Adipose tissue (tissue), 3 donors: ENCODE measurements at regions not wholly inside any gene's neighbourhood (a gene's known extent, or its start where the extent isn't known, plus 50 kb on each side); places are given as distances from the start of the nearest gene placed in this dataset.

Experiments used
- H3K27ac ChIP-seq: one replicate; pipeline ENCODE4 v1.5.1; 2013; ENCODE audit warnings: low read depth, low read length
- WGBS, 3 donors: extraction: QIAGEN DNeasy Blood & Tissue Kit; methylation state at CpG; one replicate each; pipeline ENCODE4 v1.1.7; 2013; 5-methylcytosine and 5-hydroxymethylcytosine counted together
- donor health status: healthy with polysubstance abuse.
- donor health status: Bipolar disorder and iron deficiency.
- donor health status: healthy.

DNA sequence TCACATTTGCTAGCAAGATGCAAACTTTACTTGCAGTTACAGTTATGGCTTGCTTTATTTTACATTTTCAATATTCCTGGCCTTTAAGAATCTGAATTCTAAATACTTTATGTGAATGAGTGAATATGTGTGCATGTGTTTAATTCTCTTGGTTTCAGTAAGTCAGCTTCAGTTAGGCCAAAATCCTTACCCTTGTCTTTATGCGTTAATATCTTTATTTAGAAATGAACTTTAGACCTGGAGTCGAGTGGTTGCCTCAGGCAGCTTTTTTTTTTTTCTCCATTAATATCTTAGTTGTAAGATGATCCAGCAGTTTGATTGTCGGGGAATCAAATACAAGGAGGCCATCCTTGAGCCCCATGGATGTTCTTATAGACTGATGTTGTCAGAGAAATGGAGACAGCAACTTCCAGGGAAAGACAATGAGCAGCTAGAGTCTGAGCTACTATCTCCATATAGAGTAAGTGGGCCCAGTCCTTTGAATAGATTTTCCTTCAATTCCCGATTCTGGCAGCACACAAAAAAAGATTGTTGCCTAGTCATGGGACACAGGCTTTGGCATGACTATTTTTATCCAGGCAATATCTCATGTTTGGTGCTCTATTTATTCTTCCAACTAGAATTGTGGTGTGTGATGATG lies 398.0 kb downstream of the DHX35 start:
- no peak overlapping the region for H3K27ac ChIP-seq
- 64 to 83% (median 71%) methylated on average over 4 of the region's 4 CpGs for WGBS, 3 donors

DNA sequence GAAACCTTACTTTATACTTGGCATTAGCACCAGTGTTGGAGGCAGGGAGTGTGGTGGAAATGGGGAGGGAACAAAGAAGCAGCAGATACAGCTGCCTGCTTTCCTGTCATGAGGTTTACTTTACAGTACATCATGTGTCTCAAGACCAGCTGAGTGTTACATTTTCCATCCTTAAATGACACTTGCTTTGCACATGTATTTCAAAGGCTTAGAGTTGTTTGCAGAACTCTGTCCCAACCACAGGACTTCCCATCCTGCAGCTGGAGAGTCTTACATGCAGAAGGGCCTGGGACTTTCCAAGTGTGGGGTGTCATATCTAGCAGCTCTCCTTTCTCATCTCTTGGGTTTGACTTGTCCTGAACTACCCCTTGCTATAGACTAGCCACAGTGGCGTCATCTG lies 395.9 kb downstream of the DHX35 start:
- WGBS, 3 donors, result 64 to 85% (median 73%) methylated on average over 1 of the region's 1 CpG
- no peak overlapping the region for H3K27ac ChIP-seq

DNA sequence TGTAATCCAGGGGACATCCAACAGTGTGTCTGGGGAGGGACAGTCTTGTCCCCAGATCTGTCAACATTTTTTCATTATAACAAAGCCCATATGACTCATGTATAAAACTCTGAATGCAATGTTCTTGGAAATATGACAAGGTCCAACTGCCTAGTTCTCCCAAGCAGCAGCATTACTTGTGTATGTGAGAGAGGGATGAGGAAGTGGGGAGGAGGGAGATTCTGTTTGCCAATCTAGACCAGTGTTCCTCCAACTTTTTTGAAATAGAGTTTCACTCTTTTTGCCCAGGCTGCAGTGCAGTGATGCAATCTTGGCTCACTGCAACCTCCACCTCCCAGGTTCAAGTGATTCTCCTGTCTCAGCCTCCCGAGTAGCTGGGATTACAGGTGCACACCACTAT lies 394.8 kb downstream of the DHX35 start:
- WGBS, 3 donors, result 75 to 86% (median 83%) methylated on average over 1 of the region's 1 CpG
- no peak overlapping the region for H3K27ac ChIP-seq

DNA sequence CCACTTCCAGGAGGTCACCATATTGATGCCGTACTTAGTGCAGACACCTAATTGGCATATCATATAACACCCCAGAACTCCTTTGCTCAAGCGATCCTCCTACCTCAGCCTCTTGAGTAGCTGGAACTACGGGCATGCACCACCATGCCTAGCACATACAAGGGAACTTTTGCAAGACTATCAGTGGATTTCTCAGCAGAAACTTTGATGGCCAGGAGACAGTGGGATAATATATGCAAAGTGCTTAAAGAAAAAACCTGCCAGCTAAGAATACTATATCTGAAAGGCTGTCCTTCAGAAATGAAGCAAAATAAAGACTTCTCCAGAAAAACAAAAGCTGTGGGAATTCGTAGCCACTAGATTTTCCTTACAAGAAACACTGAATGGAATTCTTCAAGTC lies 387.1 kb downstream of the DHX35 start:
- H3K27ac ChIP-seq, result no peak overlapping the region
- WGBS, 3 donors, result 83 to 90% (median 89%) methylated on average over 4 of the region's 4 CpGs

DNA sequence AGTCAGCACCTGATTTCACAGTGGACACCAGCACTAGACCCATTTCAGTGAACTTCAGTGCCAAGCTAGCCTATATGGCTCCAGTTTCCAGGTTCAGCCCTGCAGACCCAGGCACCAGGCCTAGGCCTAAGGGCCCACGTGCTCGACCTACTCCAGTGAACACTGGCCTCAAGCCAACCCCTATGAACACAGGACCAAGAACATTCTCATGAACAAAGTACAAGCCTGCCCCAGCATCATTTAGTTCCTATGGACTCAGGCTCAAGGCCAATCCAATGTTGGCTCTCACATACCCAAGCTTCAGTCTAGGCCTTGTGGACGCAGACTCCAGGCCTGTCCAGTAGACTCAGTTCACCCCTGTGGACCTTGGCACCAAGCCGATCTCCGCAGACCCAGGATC lies 385.5 kb downstream of the DHX35 start:
- WGBS, 3 donors, result 82 to 93% (median 93%) methylated on average over 5 of the region's 5 CpGs
- H3K27ac ChIP-seq, result no peak overlapping the region

DNA sequence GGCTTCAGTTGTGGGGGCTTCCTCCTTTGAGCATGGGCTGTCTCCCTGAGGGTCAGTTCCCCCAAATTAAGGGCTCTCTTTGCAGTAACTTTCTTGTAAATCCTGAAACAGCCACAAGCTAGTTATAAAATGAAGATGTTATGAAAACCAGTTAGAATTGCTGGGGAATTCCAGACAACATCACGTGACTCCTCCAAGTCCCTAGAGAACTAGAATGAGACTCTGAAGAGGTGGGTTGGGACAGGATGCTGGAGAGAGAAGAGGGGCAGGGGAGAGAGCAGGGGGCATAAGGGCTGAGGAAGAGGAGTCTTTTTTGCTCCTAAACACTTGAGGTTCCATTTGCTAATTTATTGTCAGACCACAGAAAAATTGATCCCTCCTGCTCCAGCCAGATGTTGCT lies 380.3 kb downstream of the DHX35 start:
- H3K27ac ChIP-seq, result no peak overlapping the region
- WGBS, 3 donors, result 46 to 62% (median 48%) methylated on average over 1 of the region's 1 CpG

DNA sequence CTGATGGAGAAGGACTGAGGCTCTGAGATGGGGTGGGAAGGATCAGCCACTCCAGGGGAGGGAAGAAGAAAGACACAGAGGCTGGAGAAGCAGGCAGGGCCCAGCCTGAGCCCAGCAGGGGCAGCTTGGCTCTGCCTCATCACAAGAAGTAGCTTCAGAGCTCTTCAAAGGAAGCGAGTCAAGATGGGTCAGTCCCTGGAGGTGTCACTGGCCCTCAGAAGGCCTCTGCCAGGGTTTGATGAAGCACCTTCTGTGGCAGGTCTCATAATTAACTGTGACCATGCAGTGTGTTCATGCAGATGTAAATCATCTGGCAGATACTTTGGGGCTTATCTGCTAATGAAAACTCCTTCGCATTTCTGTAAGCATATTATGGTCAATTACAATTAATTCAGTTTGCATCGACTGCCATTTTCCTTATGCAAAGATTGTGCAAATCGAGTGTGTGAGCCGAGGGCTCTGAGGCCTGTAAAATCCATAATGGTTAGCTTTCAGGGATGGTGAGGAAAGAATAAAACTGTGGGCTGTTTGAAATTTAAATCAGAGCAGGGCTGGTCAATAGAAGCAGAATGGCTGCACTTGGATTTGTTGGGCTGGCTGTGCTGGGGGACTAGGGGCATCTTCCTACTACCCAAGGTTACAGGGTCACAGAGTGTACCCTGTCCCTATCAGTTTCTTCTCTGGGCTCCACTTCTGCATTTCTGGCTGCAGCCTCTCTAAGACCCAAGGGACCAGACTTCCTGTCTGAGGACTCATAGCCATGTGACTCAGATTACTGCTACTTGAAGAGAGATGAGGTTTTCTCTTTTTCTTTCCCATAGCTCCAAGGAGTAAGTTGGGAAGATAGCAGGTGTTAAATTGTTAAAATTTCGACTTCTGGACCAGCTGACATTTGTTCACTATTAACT lies 376.6 kb downstream of the DHX35 start:
- H3K27ac ChIP-seq, result no peak overlapping the region
- WGBS, 3 donors, result 60 to 80% (median 64%) methylated on average over 6 of the region's 6 CpGs

DNA sequence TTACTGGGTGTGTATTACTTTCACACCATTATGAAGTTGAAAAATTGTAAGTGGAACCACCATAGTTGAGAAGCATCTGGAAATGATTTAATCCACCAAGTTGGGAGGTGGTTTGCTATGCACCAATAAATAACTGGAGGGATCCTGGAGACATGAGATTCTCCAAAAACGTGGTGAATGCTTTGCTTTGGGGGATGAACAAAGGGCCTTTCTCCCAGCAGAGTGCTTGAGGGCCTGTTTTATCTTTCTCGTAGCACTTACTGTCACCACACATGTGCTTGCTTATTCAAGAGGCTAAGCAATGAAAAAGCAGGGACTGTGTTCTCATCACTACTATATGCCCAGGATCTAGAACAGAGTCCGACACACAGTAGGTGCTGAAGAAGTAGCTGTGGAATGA lies 371.1 kb downstream of the DHX35 start:
- H3K27ac ChIP-seq, result no peak overlapping the region
- WGBS, 3 donors, result 55 to 75% (median 71%) methylated on average over 3 of the region's 3 CpGs

DNA sequence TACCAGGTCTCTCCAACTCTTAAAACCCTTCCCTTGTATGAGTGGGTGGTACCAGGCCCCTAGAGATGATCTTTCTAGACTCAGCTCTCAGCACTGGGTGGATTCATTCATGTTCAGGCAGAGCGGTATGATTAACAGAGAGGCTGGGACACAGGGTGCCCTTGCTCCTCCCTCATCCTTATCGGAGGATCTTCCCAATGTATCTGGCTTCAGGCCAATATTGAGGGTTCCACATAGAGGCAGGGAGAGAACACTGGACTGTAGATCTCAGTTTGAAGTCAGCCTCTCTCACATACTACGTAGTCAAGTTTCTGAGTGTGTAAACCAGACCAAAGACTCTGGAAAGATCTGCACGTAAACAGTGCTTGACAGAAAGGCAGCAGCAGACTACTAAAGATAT lies 366.2 kb downstream of the DHX35 start:
- 68 to 82% (median 71%) methylated on average over 4 of the region's 4 CpGs for WGBS, 3 donors
- no peak overlapping the region for H3K27ac ChIP-seq

DNA sequence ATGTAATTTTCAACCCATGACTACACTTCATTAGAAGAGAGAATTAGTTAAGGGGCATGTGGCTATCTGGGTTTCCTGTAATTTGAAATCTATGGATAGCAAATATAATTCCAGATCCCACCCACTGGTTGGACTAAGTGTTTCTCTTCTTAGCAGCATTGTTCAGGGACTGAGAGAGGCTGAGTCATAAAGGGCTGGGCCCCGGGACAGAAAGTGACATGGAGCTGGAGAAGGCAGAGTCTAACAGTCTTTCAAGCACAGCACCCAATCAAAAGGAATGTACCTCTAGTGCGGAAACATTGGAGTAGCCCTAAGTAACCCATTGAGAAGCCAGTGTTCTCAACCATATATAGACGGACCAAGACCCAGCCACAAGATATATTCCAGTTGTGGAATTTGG lies 363.9 kb downstream of the DHX35 start:
- 67 to 75% (median 72%) methylated on average over 3 of the region's 3 CpGs for WGBS, 3 donors
- H3K27ac ChIP-seq, result no peak overlapping the region

DNA sequence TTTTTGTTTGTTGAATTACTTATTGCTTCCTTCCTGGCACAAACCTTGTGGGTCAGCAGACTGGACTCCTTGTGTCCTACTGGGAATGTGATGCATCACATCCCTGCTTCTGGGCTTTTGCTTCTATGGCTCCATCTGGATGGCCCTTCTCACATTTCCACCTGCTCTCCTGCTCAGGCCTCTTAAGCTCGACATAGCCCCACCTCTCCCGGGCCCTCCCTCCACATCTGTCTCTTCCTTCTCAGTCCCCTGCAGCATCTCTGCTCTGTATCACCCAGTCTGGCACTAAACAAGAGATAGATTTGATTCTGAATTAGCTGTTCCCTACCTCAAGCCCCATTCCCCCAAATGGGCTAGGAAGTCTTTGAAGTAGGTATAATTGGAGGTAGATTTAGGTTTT lies 356.8 kb downstream of the DHX35 start:
- H3K27ac ChIP-seq, result no peak overlapping the region
- WGBS, 3 donors, result 22 to 44% (median 22%) methylated on average over 2 of the region's 2 CpGs

DNA sequence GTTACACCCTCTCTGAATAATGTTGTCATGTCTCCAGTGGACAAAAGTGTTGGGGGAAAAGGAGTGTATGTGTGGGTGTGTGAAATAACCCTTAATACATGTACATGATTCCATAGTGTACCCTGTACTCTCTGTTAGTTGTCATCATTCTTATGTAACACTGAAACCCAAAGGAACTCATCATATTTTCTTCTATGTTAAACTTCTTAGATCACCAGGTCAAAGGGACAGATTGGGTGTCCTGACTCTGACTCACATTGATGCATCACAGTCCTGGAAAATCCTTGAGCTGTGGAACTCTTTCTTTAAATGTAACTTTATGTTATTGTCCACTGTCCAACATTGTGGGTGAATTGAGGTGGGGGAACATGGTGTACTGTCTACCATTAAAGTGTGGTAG lies 350.5 kb downstream of the DHX35 start:
- H3K27ac ChIP-seq, result no peak overlapping the region

DNA sequence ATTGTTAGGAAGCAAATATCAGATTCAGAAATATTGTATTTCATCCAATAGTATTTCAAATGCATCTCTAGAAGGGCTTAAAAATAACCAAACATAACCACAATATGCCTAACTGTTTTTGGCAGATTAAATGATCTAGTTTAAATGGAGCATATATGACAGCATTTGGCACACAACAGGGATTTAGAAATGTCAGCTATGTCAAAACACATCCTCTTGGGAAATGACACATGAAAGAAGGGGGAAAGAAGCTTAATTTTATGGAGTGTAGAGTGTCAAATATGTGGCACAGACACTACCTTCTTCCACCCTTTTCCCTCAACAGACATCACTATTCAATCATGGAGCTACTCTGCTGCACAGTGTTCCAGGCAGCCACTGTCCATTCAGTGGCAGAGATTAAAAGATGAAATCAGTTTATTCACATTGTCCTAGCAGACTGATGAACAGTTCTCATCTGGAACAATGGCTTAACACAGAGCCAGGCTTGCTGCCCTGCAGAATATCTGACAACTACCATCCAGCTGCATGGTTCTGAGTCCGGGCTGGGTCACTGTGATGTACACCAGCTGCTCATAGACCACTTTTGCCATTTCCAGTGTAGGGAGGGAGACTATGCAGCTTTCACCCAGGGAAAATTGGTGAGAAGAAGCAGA lies 349.8 kb downstream of the DHX35 start:
- 67 to 85% (median 72%) methylated on average over 1 of the region's 1 CpG for WGBS, 3 donors
- no peak overlapping the region for H3K27ac ChIP-seq

DNA sequence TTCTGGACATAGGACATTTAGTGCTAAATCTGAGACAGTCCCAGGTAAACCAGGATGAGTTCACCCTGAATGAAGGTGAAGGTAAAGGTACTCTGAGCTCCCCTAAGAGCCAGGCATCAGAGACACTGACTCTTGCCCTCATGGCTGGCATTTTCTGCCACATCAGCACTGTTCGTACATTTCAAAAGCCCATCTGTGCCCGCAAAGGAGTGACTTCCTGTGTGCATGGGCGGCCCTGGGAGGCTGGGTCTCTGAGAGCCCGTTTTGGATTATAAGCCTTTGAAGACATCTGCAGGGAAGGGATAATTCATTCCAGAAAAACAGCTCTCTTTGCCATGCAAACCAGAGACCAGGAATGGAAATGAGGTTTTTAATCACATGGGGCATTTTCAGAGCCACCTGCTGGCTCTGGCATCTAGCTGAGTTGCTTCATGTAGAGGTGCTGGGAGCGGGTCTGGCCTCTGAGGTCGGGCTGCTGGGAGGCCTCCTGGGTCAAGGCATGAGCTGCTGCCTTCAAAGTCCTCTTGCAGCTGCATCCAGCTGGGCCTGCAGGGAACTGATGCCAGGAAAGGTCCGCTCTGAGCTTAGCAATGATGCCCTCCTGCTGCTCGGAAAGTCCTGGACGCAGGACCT lies 348.3 kb downstream of the DHX35 start:
- no peak overlapping the region for H3K27ac ChIP-seq
- WGBS, 3 donors, result 53 to 67% (median 65%) methylated on average over 9 of the region's 9 CpGs

DNA sequence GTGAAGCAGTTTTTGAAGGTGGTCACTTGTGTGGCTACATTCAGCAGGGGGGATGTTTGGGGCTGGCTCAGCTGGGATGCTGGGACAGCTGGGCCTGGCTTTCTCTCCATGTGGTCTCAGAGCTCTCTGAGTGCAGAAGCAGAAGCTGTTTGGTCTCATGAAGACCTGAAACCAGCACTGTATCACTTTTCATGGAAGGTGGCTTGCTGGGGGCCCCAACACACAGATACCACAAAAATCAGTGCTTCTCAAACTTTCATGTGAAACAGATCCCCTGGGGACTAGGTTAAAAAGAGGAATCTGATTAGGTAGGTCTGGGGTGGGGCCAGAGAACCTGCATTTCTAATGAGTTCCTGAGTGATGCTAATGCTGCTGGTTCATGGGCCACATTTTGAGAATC lies 347.3 kb downstream of the DHX35 start:
- no peak overlapping the region for H3K27ac ChIP-seq

DNA sequence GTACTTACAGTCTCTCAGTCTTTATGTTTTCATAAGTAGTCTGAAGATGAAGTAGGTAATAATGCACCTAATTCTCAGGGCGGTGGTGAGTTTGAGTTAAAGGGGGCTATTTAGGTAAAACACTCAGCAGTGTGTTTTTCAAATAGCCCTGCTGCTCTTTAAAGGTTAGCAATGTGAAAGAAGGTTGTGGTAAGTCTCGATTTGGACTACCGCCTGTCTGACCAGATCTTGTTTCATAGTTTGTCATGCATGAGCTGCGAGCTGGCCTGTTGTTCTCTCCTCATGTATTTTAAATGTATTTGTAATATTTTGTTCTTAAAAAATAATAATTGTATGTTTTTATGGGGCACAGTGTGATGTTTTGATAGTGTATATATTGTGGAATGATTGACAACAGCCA lies 340.2 kb downstream of the DHX35 start:
- H3K27ac ChIP-seq, result no peak overlapping the region
- WGBS, 3 donors, result 75 to 92% (median 87%) methylated on average over 4 of the region's 4 CpGs

DNA sequence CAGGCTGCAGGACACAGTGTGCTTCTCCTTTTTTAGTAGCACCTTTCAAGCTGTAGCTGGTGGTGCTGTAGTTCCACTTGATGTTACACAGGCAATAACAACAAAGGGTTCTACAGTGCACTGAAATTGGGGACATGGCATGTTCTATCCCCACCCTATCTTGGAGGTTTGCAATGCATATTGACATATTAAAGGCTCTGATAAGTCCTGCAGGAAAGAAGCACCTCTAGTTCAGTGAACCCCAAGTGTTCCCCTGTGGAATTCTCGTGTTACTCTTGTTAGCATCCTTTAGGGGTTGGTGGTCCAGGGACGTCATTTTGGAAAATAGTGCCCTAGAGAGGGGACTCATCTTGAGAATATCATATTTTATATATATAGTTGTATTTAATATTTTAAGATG lies 337.6 kb downstream of the DHX35 start:
- 55 to 88% (median 85%) methylated on average over 2 of the region's 2 CpGs for WGBS, 3 donors
- no peak overlapping the region for H3K27ac ChIP-seq

DNA sequence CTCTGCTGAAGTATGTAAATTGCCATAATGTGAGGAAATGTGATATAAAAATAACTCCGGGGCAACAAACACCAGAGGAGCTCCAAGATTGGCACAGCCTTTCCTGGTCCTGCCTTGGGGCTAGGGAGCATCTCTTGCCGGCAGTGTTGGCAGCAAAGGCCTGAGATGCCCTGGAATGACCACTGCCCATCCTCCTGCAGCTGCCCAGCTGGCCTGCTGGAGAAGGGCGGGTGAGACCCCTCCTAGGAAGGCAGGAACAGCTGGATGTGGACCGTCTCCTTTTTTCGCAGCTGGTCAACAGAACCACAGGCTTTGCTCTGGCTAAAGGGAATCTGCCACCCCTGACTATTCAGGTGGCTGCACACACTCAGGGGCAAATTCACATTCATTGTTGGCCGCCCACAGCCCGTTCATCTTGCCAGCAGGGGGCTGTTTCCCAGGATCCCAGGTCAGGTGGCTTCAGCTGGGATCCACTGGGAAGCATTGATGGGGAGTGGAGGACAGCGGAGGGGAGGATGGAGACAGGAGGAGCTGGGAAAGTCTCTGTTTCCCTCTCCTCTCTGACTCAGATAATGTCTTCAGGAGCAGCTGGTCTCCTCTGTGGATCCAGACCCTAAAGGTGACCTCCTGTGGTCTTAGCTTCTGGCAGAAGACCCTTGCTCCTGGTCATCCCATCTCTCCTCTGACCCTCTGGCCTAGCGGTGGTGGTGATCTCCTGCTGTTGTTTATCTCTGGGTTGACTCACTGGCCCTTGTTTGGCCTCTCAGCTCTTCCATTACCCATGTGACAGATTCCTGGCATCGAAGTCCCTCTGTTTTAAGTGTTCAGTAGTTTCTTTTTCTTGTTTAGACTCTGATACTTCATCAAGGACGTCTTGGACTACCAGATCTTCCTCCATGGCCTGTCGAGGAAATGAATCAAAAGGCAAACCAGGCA lies 336.7 kb downstream of the DHX35 start:
- H3K27ac ChIP-seq, result no peak overlapping the region
- WGBS, 3 donors, result 50 to 67% (median 65%) methylated on average over 12 of the region's 12 CpGs
